OCI-M1 (cell line): ENCODE measurements at regions not wholly inside any gene's neighbourhood (a gene's known extent, or its start where the extent isn't known, plus 50 kb on each side); places are given as distances from the start of the nearest gene placed in this dataset.
"Not testable (repeated sequence)": the region's sequence is repeated elsewhere in the genome, so short reads cannot be mapped to it uniquely, and the experiment has no call there.

Source experiments
- DNase-seq: peaks from one replicate; lab custom pipeline; 2025; lab: John Stamatoyannopoulos, UW

GRCh38 chr2:83378921-83379320 is 1080.2 kb downstream of the SUCLG1 start:
- no peak for DNase-seq

- no peak for DNase-seq
Measured at GRCh38 chr2:83376731-83377130, 1082.3 kb downstream of the SUCLG1 start.

- no peak for DNase-seq
Measured at GRCh38 chr2:83370419-83370762, 1088.7 kb downstream of the SUCLG1 start.

- no peak for DNase-seq
Measured at GRCh38 chr2:83369601-83370418, 1089.3 kb downstream of the SUCLG1 start.

GRCh38 chr2:83368916-83369315 is 1090.2 kb downstream of the SUCLG1 start:
- DNase-seq: no peak

GRCh38 chr2:83368461-83368860 is 1090.6 kb downstream of the SUCLG1 start:
- DNase-seq: no peak

GRCh38 chr2:83365476-83365875 is 1093.6 kb downstream of the SUCLG1 start:
- no peak for DNase-seq

- no peak for DNase-seq
Measured at GRCh38 chr2:83364264-83364663, 1094.8 kb downstream of the SUCLG1 start.

GRCh38 chr2:83363138-83363537 is 1095.9 kb downstream of the SUCLG1 start:
- not testable (repeated sequence) for DNase-seq

GRCh38 chr2:83359336-83359735 is 1099.7 kb downstream of the SUCLG1 start:
- DNase-seq: no peak

GRCh38 chr2:83342860-83343329 is 1116.2 kb downstream of the SUCLG1 start:
- no peak for DNase-seq

- no peak for DNase-seq
Measured at GRCh38 chr2:83340424-83340823, 1118.7 kb downstream of the SUCLG1 start.

GRCh38 chr2:83339942-83340341 is 1119.1 kb downstream of the SUCLG1 start:
- DNase-seq: not testable (repeated sequence)

GRCh38 chr2:83331810-83332209 is 1127.3 kb downstream of the SUCLG1 start:
- DNase-seq: no peak

GRCh38 chr2:83323038-83323437 is 1136.0 kb downstream of the SUCLG1 start:
- no peak for DNase-seq

- DNase-seq: no peak
Measured at GRCh38 chr2:83320053-83320452, 1139.0 kb downstream of the SUCLG1 start.

- DNase-seq: no peak
Measured at GRCh38 chr2:83305758-83306378, 1153.2 kb downstream of the SUCLG1 start.

GRCh38 chr2:83291083-83291482 is 1168.0 kb downstream of the SUCLG1 start:
- no peak for DNase-seq

GRCh38 chr2:83282841-83283240 is 1176.2 kb downstream of the SUCLG1 start:
- DNase-seq: no peak

GRCh38 chr2:83282043-83282795 is 1176.9 kb downstream of the SUCLG1 start:
- DNase-seq: no peak

GRCh38 chr2:83280391-83280790 is 1178.7 kb downstream of the SUCLG1 start:
- DNase-seq: no peak

GRCh38 chr2:83273322-83273721 is 1185.8 kb downstream of the SUCLG1 start:
- no peak for DNase-seq
